ENCODE measurements at regions not wholly inside any gene's neighbourhood (a gene's known extent, or its start where the extent isn't known, plus 50 kb on each side); places are given as distances from the start of the nearest gene placed in this dataset.

GRCh38 chr2:203804070-203804469 is 63.5 kb upstream of the CTLA4 start:
- peaks cover 6 to 15% (median 7%) of the 10 kb centered on the region in 3 donors for H3K9me3 ChIP-seq (ENCODE audit: control extremely low read depth in 1 of 3, control insufficient read depth in 2 of 3, insufficient read depth in 1 of 3, low read length in 2 of 3)
- Mint-ChIP-seq H3K4me1 (no peaks in the 10 kb centered on the region), H3K27me3 (peaks cover 46% of the 10 kb centered on the region), H3K27ac (no peak overlapping the region), H3K4me3 (no peak overlapping the region), H3K9me3 (ENCODE audit: insufficient read depth) (peaks cover 9% of the 10 kb centered on the region)
- DNase-seq (no peak), ATAC-seq (ENCODE audit: low read depth) (no peak)
- ChIA-PET POLR2A (no interaction called here), CTCF (no interaction called here)
- no peak overlapping the region for H3K4me2 ChIP-seq (replicated peaks; ENCODE audit: low read depth, low read length, poor library complexity, severe bottlenecking)
- H4K20me1 ChIP-seq (ENCODE audit: control insufficient read depth, insufficient read depth, low read length, poor library complexity, severe bottlenecking): no peaks in the 10 kb centered on the region
- H2AFZ ChIP-seq (ENCODE audit: insufficient read depth, low read depth, low read length, poor library complexity, severe bottlenecking): no peak overlapping the region
- no peaks in the 10 kb centered on the region for H3K79me2 ChIP-seq (ENCODE audit: control insufficient read depth, insufficient read depth, low read length)
- no peak overlapping the region for H3K4me3 ChIP-seq (ENCODE audit: control extremely low read depth in 1 of 5, extremely low read depth in 1 of 5, insufficient read depth in 1 of 5, low read depth in 2 of 5, low read length in 4 of 5)
- H3K4me1 ChIP-seq (ENCODE audit: control insufficient read depth in 2 of 2, insufficient read depth in 2 of 2, low read length in 2 of 2): no peaks in the 10 kb centered on the region
- peaks cover 0 to 20% (median 10%) of the 10 kb centered on the region in 4 experiments for H3K27me3 ChIP-seq (replicated peaks in 1 of 4; ENCODE audit: control extremely low read depth in 1 of 4, control insufficient read depth in 3 of 4, insufficient read depth in 4 of 4, low read length in 3 of 4)
- no peaks in the 10 kb centered on the region for H3K36me3 ChIP-seq (replicated peaks in 1 of 2; ENCODE audit: control extremely low read depth in 1 of 2, control insufficient read depth in 1 of 2, extremely low read depth in 1 of 2, insufficient read depth in 2 of 2, low read length in 1 of 2)
- no peak overlapping the region for H3K27ac ChIP-seq (ENCODE audit: low read length in 2 of 2)
- TF ChIP-seq EZH2 (IDR thresholded peaks at IDR 0.05; ENCODE audit: borderline replicate concordance, insufficient read depth, low read depth, low read length, poor library complexity, severe bottlenecking): no peak
- 0% methylated on average over 1 of the region's 4 CpGs for WGBS (ENCODE audit: insufficient coverage)
- intact Hi-C loops (cut with micrococcal nuclease): no loop called here
- H3K9ac ChIP-seq (ENCODE audit: low read length): no peak overlapping the region

- no peak for DNase-seq
- ChIA-PET POLR2A (no interaction called here), CTCF (no interaction called here)
- WGBS (ENCODE audit: insufficient coverage): 90% methylated on average over 1 of the region's 4 CpGs
- no peak overlapping the region for H3K27ac ChIP-seq (ENCODE audit: low read length in 2 of 2)
- TF ChIP-seq CTCF (IDR thresholded peaks at IDR 0.05) (no peak), EZH2 (IDR thresholded peaks at IDR 0.05; ENCODE audit: borderline replicate concordance, insufficient read depth, low read depth, low read length, poor library complexity, severe bottlenecking) (no peak)
- peaks cover 6 to 15% (median 7%) of the 10 kb centered on the region in 3 donors for H3K9me3 ChIP-seq (ENCODE audit: control extremely low read depth in 1 of 3, control insufficient read depth in 2 of 3, insufficient read depth in 1 of 3, low read length in 2 of 3)
- H3K79me2 ChIP-seq (ENCODE audit: control insufficient read depth, insufficient read depth, low read length): no peaks in the 10 kb centered on the region
- intact Hi-C loops (cut with micrococcal nuclease): no loop called here
- no peak overlapping the region for H3K4me2 ChIP-seq (replicated peaks; ENCODE audit: low read depth, low read length, poor library complexity, severe bottlenecking)
- Mint-ChIP-seq H3K27ac (no peak overlapping the region), H3K27me3 (peaks cover 52% of the 10 kb centered on the region), H3K4me1 (no peaks in the 10 kb centered on the region), H3K9me3 (ENCODE audit: insufficient read depth) (peaks cover 9% of the 10 kb centered on the region), H3K4me3 (no peak overlapping the region)
- no peaks in the 10 kb centered on the region for H4K20me1 ChIP-seq (ENCODE audit: control insufficient read depth, insufficient read depth, low read length, poor library complexity, severe bottlenecking)
- ATAC-seq (ENCODE audit: low read depth): no peak
- no peak overlapping the region for H2AFZ ChIP-seq (ENCODE audit: insufficient read depth, low read depth, low read length, poor library complexity, severe bottlenecking)
- H3K27me3 ChIP-seq (replicated peaks in 1 of 4; ENCODE audit: control extremely low read depth in 1 of 4, control insufficient read depth in 3 of 4, insufficient read depth in 4 of 4, low read length in 3 of 4): peaks cover 0 to 20% (median 14%) of the 10 kb centered on the region in 4 experiments
- no peak overlapping the region for H3K9ac ChIP-seq (ENCODE audit: low read length)
- no peaks in the 10 kb centered on the region for H3K36me3 ChIP-seq (replicated peaks in 1 of 2; ENCODE audit: control extremely low read depth in 1 of 2, control insufficient read depth in 1 of 2, extremely low read depth in 1 of 2, insufficient read depth in 2 of 2, low read length in 1 of 2)
- no peaks in the 10 kb centered on the region for H3K4me1 ChIP-seq (ENCODE audit: control insufficient read depth in 2 of 2, insufficient read depth in 2 of 2, low read length in 2 of 2)
- no peak overlapping the region for H3K4me3 ChIP-seq (ENCODE audit: control extremely low read depth in 1 of 5, extremely low read depth in 1 of 5, insufficient read depth in 1 of 5, low read depth in 2 of 5, low read length in 4 of 5)
These were observed 62.6 kb upstream of the CTLA4 start for GRCh38 chr2:203804764-203805485.
